ENCODE measurements at regions not wholly inside any gene's neighbourhood (a gene's known extent, or its start where the extent isn't known, plus 50 kb on each side); places are given as distances from the start of the nearest gene placed in this dataset.

GRCh38 chr6:164379795-164380194 lies 929.6 kb downstream of the C6orf118 start (continued):
- no peak for TF ChIP-seq PATZ1 (CRISPR knock-in tag; IDR thresholded peaks at IDR 0.05; ENCODE audit: borderline replicate concordance)
- no peak for TF ChIP-seq GLIS3 (CRISPR knock-in tag; IDR thresholded peaks at IDR 0.05)

GRCh38 chr6:164378330-164378729 lies 931.1 kb downstream of the C6orf118 start:
- no peak for ATAC-seq
- TF ChIP-seq ESRRG (CRISPR knock-in tag; IDR thresholded peaks at IDR 0.05) (no peak), RARB (CRISPR knock-in tag; IDR thresholded peaks at IDR 0.05) (no peak), ISL1 (CRISPR knock-in tag; IDR thresholded peaks at IDR 0.05) (no peak), TCF4 (CRISPR knock-in tag; IDR thresholded peaks at IDR 0.05; ENCODE audit: borderline replicate concordance) (no peak), ZNF565 (CRISPR knock-in tag; conservative IDR thresholded peaks at IDR 0.05; ENCODE audit: low read depth) (no peak)

GRCh38 chr6:164377348-164377918 lies 932.0 kb downstream of the C6orf118 start:
- no peak for TF ChIP-seq ISL1 (CRISPR knock-in tag; IDR thresholded peaks at IDR 0.05)
- no peak for TF ChIP-seq CREB5 (CRISPR knock-in tag; IDR thresholded peaks at IDR 0.05; ENCODE audit: low read depth)
- ATAC-seq, result no peak

GRCh38 chr6:164370773-164371172 lies 938.6 kb downstream of the C6orf118 start:
- no peak for ATAC-seq
- no peak for TF ChIP-seq ZFP30 (CRISPR knock-in tag; IDR thresholded peaks at IDR 0.05)
- TF ChIP-seq ZNF8 (CRISPR knock-in tag; IDR thresholded peaks at IDR 0.05), result no peak
- no peak for TF ChIP-seq POU6F1 (CRISPR knock-in tag; IDR thresholded peaks at IDR 0.05; ENCODE audit: borderline replicate concordance, low read depth)
- no peak for TF ChIP-seq CSDC2 (CRISPR knock-in tag; IDR thresholded peaks at IDR 0.05)
- TF ChIP-seq ZNF565 (CRISPR knock-in tag; conservative IDR thresholded peaks at IDR 0.05; ENCODE audit: low read depth), result no peak
- TF ChIP-seq TCF4 (CRISPR knock-in tag; IDR thresholded peaks at IDR 0.05; ENCODE audit: borderline replicate concordance), result no peak
- TF ChIP-seq ZNF70 (CRISPR knock-in tag; IDR thresholded peaks at IDR 0.05), result no peak
- TF ChIP-seq CSRNP3 (CRISPR knock-in tag; IDR thresholded peaks at IDR 0.05), result no peak
- no peak for TF ChIP-seq TSHZ2 (CRISPR knock-in tag; IDR thresholded peaks at IDR 0.05)
- TF ChIP-seq ZFP3 (CRISPR knock-in tag; IDR thresholded peaks at IDR 0.05), result no peak
- no peak for TF ChIP-seq OSR1 (CRISPR knock-in tag; IDR thresholded peaks at IDR 0.05)
- TF ChIP-seq ZC3H10 (CRISPR knock-in tag; IDR thresholded peaks at IDR 0.05), result no peak
- no peak for TF ChIP-seq ESRRG (CRISPR knock-in tag; IDR thresholded peaks at IDR 0.05)

- no peak for ATAC-seq
- TF ChIP-seq CREB5 (CRISPR knock-in tag; IDR thresholded peaks at IDR 0.05; ENCODE audit: low read depth), result no peak
- TF ChIP-seq CSRNP3 (CRISPR knock-in tag; IDR thresholded peaks at IDR 0.05), result no peak
- TF ChIP-seq ZNF8 (CRISPR knock-in tag; IDR thresholded peaks at IDR 0.05), result no peak
- no peak for TF ChIP-seq RARB (CRISPR knock-in tag; IDR thresholded peaks at IDR 0.05)
- TF ChIP-seq PPARA (CRISPR knock-in tag; IDR thresholded peaks at IDR 0.05; ENCODE audit: borderline replicate concordance), result no peak
- TF ChIP-seq ZNF70 (CRISPR knock-in tag; IDR thresholded peaks at IDR 0.05), result no peak
- no peak for TF ChIP-seq ISL1 (CRISPR knock-in tag; IDR thresholded peaks at IDR 0.05)
Measured at GRCh38 chr6:164359441-164359840, 944.9 kb downstream of the QKI start.

All from SK-N-SH treated with all-trans-retinoic acid at 6 μM for 48 hours (cell line).